A172 (cell line): ENCODE measurements at regions not wholly inside any gene's neighbourhood (a gene's known extent, or its start where the extent isn't known, plus 50 kb on each side); places are given as distances from the start of the nearest gene placed in this dataset.
"Not testable (repeated sequence)": the region's sequence is repeated elsewhere in the genome, so short reads cannot be mapped to it uniquely, and the experiment has no call there.

Experiments used
- DNase-seq: peaks from one replicate; pipeline ENCODE4 v3.0.0-alpha.2; 2015; ENCODE audit warnings: low spot score

- no peak for DNase-seq
Observed at GRCh38 chr2:56969513-56969912, 785.7 kb downstream of the CCDC85A start.

GRCh38 chr2:56971383-56971974, 787.7 kb downstream of the CCDC85A start:
- DNase-seq: no peak

- DNase-seq: peak; percentile 33
Observed at GRCh38 chr2:56981554-56981953, 797.8 kb downstream of the CCDC85A start.

GRCh38 chr2:56985609-56986008, 801.8 kb downstream of the CCDC85A start:
- DNase-seq: no peak

GRCh38 chr2:57022496-57022895, 838.7 kb downstream of the CCDC85A start:
- no peak for DNase-seq

GRCh38 chr2:57044931-57045635, 861.3 kb downstream of the CCDC85A start:
- DNase-seq: no peak

- DNase-seq: no peak
Observed at GRCh38 chr2:57049273-57049672, 865.5 kb downstream of the CCDC85A start.

- DNase-seq: no peak
Observed at GRCh38 chr2:57050007-57050406, 866.2 kb downstream of the CCDC85A start.

GRCh38 chr2:57066301-57066700, 882.5 kb downstream of the CCDC85A start:
- DNase-seq: not testable (repeated sequence)

- DNase-seq: no peak
Observed at GRCh38 chr2:57075226-57075625, 891.4 kb downstream of the CCDC85A start.

GRCh38 chr2:57080035-57080434, 896.2 kb downstream of the CCDC85A start:
- DNase-seq: peak; percentile 29

- DNase-seq: no peak
Observed at GRCh38 chr2:57084697-57085281, 901.0 kb downstream of the CCDC85A start.

GRCh38 chr2:57093020-57093419, 909.2 kb downstream of the CCDC85A start:
- DNase-seq: no peak

GRCh38 chr2:57097855-57098254, 914.1 kb downstream of the CCDC85A start:
- no peak for DNase-seq

GRCh38 chr2:57100436-57100835, 916.6 kb downstream of the CCDC85A start:
- no peak for DNase-seq

- DNase-seq: no peak
Observed at GRCh38 chr2:57105694-57106093, 921.9 kb downstream of the CCDC85A start.

GRCh38 chr2:57107353-57107752, 923.6 kb downstream of the CCDC85A start:
- DNase-seq: no peak

- no peak for DNase-seq
Observed at GRCh38 chr2:57111531-57111930, 927.7 kb downstream of the CCDC85A start.

GRCh38 chr2:57119141-57119540, 927.5 kb upstream of the VRK2 start:
- no peak for DNase-seq

- no peak for DNase-seq
Observed at GRCh38 chr2:57126410-57126809, 920.2 kb upstream of the VRK2 start.

GRCh38 chr2:57139179-57139578, 907.4 kb upstream of the VRK2 start:
- DNase-seq: no peak

GRCh38 chr2:57141269-57141668, 905.3 kb upstream of the VRK2 start:
- no peak for DNase-seq

- peak; percentile 5 for DNase-seq
Observed at GRCh38 chr2:57146951-57147350, 899.7 kb upstream of the VRK2 start.
